Skin of body (tissue), 1 donor: ENCODE measurements at regions not wholly inside any gene's neighbourhood (a gene's known extent, or its start where the extent isn't known, plus 50 kb on each side); places are given as distances from the start of the nearest gene placed in this dataset.

Experiments
- DNase-seq: peaks from one replicate; lab custom pipeline; 2025; lab: John Stamatoyannopoulos, UW

- DNase-seq: no peak
These were observed 151.4 kb downstream of the RAP2B start for GRCh38 chr3:153313302-153313965.

DNA sequence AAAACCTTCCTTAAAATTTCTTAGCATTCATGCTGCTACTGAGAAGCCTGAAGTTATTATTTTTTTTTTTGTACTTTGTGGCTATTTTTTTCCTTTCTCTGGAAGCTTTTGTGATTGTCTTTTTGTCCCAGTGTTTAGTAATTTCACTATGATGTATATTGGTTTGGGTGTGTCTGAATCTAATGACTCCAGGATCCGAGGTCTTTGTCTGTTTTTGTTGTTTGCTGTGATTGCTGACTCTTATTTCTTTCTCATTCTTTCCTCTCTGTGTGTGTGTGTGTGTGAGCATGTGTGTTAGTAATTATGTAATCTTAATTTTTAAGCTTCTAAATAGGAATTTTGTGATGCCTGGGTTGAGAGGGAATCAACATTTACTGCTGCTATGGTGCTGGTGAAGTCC, 152.0 kb downstream of the RAP2B start:
- DNase-seq: no peak

DNA sequence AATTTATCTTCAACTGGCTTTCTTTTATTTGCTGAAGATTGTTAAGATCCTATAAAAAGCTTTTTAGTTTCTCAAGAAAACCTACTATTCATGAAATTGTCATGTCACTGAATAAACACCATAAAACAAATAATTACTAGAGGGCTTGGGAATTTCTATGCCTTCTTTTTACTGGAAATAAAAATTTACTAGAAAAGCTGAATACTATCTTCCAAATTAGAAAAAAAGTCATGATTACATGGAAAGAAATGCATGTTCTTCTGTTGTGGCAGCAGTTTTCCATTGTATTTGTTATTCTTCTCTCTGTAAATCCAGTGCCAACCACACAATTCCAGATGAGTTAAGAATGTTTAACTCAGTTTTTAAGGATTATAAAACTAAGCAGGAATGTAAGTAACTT, 153.8 kb downstream of the RAP2B start:
- no peak for DNase-seq

DNA sequence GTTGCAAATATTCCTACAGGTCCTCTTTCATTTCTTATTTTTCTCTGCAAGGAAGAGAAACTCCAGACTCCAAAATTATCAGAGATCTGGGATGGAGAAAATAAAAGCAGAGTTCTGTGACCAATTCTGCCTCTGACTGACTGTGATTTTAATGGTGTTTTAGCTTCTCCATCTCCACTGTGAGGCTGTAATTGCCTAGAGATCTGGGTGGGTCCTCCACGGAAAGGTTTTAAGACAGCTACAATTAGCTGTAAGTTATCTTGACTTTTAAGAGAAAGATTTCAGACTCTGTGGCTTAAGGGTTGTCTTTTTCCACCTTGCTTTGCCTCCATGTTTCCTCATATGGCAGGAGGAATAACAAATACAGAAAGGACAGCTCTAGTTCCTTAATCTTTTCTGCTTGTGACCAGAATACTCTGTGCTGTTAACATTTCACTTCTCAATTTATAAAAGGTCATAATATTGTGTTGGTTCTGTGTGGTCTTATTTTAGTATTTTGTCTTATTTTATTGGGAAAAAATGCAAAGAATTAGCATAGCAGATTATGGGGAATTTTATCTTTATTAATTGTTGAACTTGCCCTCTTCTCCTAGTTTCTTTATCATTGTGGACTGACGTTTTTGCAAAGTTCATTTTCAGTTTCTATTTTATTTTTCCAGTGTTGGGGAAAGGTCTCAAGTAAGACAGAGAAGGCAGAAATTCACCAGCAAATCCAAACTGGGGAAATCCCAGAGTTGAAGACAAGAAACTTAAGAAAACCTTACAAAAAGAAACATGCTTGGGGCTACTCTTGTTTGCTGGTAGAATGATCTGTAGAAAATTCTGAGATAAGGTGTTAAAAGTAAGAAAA, 157.9 kb downstream of the RAP2B start:
- DNase-seq: no peak

- no peak for DNase-seq
These were observed 158.6 kb downstream of the RAP2B start for GRCh38 chr3:153320585-153321128.

- DNase-seq: no peak
These were observed 166.7 kb downstream of the RAP2B start for GRCh38 chr3:153328690-153329089.

DNA sequence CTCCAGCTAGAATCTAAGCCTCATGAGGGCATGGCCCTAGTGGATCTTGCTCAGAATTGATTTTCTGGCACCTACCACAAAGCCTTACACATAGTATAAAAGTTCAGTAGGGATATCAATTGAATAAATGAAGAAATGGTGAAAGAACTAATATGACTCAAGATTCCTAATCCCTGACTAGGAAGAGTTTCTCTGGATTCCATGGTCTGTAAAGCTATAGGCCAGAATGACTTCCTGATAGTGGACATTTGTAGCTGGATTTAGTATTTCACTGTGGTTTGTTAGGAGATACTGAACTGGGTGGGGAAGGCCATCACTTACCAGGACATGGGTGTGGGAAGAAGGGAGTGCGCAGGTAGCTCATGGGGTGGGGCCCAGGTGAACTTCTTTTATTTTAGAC, 168.9 kb downstream of the RAP2B start:
- DNase-seq: no peak

DNA sequence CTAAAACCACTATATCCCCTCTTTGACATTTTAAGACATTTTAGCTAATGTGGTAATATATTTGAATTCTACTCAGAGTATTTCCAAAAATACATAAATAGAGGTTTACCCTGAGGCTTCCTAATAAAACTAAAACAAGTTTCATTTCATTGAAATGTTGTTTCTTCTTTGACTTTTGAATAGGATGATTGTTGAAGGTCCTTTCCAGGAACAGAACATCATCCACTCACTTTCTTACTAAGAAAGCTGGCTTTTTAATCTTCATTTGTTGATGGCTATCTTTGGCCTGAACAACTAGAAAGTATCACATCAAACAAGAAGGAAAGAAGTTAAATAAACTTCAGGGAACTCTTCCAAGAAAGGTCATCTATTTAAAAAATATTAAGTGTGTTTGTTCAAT, 169.7 kb downstream of the RAP2B start:
- DNase-seq: no peak

GRCh38 chr3:153334558-153334957, 172.5 kb downstream of the RAP2B start:
- no peak for DNase-seq

DNA sequence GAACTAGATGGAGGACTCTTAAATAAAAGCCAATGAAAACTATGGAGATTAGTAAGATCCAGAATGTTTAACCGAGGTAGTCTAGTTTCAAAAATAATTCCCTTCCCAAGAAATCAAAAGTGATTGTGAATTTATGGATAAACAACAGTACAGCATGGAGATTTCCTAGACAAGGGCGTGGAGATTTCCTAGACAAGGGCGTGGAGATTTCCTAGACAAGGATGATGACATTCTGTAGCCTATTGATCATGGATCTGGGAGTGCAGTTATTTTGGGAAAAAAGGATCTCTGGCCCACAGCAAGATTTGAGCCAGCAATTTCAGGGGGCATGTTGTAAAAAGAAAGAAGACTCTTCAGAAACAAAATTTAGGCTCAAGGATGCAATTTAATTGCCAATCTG, 175.3 kb downstream of the RAP2B start:
- no peak for DNase-seq

- DNase-seq: peak; percentile 23
These were observed 176.5 kb downstream of the RAP2B start for GRCh38 chr3:153338487-153338886.

GRCh38 chr3:153339065-153339464, 177.0 kb downstream of the RAP2B start:
- no peak for DNase-seq

DNA sequence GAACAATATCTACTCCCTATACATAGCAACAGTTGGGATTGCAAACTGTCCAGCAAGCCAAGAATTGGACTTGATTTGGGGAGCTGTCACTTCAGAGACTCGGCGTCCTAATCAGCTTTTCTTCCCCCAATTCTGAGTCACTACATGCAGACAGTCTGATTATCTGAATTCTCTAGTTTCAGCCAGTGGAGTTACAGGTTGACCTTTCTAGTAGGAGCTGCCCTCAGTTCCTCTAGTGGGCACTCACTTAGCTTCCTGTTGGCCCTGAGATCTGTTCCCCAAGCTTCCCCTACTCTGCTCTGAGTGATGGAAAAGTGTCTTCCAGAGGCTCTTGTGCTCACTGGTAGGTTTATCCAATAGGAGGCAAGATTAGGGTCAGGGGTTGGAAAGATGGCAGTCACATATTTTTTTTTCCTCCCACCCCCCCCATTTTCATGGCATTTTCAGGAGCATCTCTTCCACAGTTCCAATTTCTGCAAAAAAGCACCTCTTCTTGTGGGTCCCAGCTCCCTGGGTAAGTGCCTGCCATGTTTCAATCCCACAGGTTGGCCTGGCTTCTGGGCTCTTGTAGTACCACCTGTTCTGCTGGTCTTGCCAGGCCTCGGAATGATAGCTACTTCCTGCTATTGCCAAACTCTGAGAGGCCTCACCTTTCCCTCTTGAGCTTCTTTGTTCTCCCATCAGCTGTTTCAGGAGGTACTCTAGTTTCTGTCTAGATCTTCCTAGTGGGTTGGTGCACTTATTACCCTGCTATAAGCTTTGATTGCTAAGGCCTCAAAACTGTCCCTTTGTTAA, 182.2 kb downstream of the RAP2B start:
- DNase-seq: no peak

- DNase-seq: no peak
These were observed 186.6 kb downstream of the RAP2B start for GRCh38 chr3:153348457-153349107.

DNA sequence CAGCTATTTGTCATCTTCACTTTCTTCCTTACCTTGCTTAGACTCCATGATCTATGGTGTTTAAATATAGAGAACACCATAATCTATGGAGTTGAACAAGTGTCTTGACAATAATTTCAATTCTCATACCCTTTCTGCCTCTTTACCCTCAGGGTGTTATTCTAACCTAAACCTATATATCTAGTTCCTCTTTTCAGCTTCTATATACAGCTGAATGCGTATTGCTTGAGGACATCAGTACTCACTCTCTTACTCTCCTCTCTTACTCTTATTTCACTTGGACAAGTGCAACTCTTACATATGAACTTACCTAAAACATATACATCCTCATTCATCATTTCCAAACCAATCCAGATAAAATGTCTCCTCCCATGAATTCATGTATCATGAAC, 187.1 kb downstream of the RAP2B start:
- no peak for DNase-seq

GRCh38 chr3:153350420-153350819, 188.4 kb downstream of the RAP2B start:
- DNase-seq: no peak

GRCh38 chr3:153354641-153355040, 192.6 kb downstream of the RAP2B start:
- no peak for DNase-seq

- DNase-seq: no peak
These were observed 193.5 kb downstream of the RAP2B start for GRCh38 chr3:153355559-153355958.

GRCh38 chr3:153356908-153357307, 194.9 kb downstream of the RAP2B start:
- no peak for DNase-seq

DNA sequence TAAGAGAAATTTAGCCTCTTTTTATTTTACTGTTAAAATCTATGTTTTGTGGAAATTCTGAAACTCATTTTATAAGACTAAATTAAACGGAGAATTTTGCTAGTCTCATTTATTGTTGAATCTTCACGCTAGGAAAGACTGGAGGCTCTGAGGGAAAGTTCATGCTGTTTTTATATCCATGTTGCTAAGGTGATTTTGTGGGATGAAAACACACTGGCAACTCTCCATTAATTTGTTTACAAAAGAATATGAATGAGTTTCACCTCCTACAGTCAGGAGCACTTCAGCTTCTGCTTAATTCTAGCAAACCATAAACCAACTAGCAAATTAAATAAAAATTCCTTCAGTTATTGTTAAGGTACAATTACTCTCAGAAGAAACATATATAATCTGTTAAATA, 195.4 kb downstream of the RAP2B start:
- no peak for DNase-seq

GRCh38 chr3:153369561-153370374, 207.7 kb downstream of the RAP2B start:
- no peak for DNase-seq
